GM12878 (cell line): ENCODE measurements at regions not wholly inside any gene's neighbourhood (a gene's known extent, or its start where the extent isn't known, plus 50 kb on each side); places are given as distances from the start of the nearest gene placed in this dataset.

Experiments
- ATAC-seq: fragments of 200-7000 bp; cut with Tn5 transposase; 3 replicates; pipeline ENCODE4 v1.9.1; 2020; ENCODE audit warnings: mild to moderate bottlenecking, moderate library complexity
- BruUV-seq: library from RNA; stranded (reverse); fragments of 400-500 nt; replicated peaks from 2 replicates; lab custom pipeline; 2021; lab: Mats Ljungman, UMichigan
- CTCF ChIA-PET: fragments of 300-600 bp; sonication (Branson Sonifier 250); formaldehyde crosslinking; extraction: SDS; loops from one replicate; lab custom pipeline; 2021; ENCODE audit warnings: inconsistent platforms; lab: Yijun Ruan, JAX
- POLR2A ChIA-PET: fragments of 350-600 bp; formaldehyde crosslinking; extraction: SDS; loops from one replicate; lab custom pipeline; 2021; ENCODE audit warnings: inconsistent platforms; lab: Charles Lee
- RAD21 ChIA-PET: fragments of 300-600 bp; sonication (Branson Sonifier 250); formaldehyde crosslinking; loops from one replicate; lab custom pipeline; 2023; ENCODE audit warnings: antibody characterized with exemption; ENCODE audit not compliant: unreplicated experiment; lab: Charles Lee
- SMC1A ChIA-PET: fragments of 300-600 bp; sonication (Branson Sonifier 250); formaldehyde crosslinking; loops from one replicate; lab custom pipeline; 2023; ENCODE audit not compliant: unreplicated experiment, uncharacterized antibody; lab: Charles Lee
- DNase-seq: peaks from one replicate; pipeline ENCODE4 v3.0.0-alpha.2; 2011; ENCODE audit warnings: low read depth, low spot score
- FAIRE-seq: peaks from 3 replicates; lab custom pipeline; 2011; peaks lifted over from hg19 to GRCh38; lab: Jason Lieb, UNC
- H2AFZ ChIP-seq: 2 replicates; pipeline ENCODE4 v1.6.0; 2011; ENCODE audit warnings: low read depth, low read length, control low read depth; ENCODE audit not compliant: control insufficient read depth
- H3K27ac ChIP-seq: 2 replicates; pipeline ENCODE4 v1.5.1; 2011; ENCODE audit warnings: control low read depth; ENCODE audit not compliant: control insufficient read depth, insufficient read depth
- H3K27me3 ChIP-seq, 2 experiments: replicated peaks in 1 of 2; 2 replicates each; pipeline versions ENCODE4 v1.6.0 to v1.6.1; 2011; ENCODE audit warnings: low read length in 1 of 2; ENCODE audit not compliant: control insufficient read depth in 2 of 2, insufficient read depth in 2 of 2
- H3K36me3 ChIP-seq, 2 experiments: 2 replicates each; pipeline ENCODE4 v1.5.1; 2011; ENCODE audit warnings: low read length in 1 of 2; ENCODE audit not compliant: control insufficient read depth in 2 of 2, insufficient read depth in 2 of 2
- H3K4me1 ChIP-seq: 2 replicates; pipeline ENCODE4 v1.6.1; 2011; ENCODE audit warnings: mild to moderate bottlenecking, low read length, moderate library complexity, mixed read lengths; ENCODE audit not compliant: control insufficient read depth, insufficient read depth
- H3K4me2 ChIP-seq: 2 replicates; pipeline ENCODE4 v1.6.0; 2011; ENCODE audit warnings: control low read depth; ENCODE audit not compliant: control insufficient read depth, insufficient read depth
- H3K4me3 ChIP-seq: fragments of 200-600 bp; sonication (generic); 2 replicates; pipeline ENCODE4 v1.5.1; 2016
- H3K79me2 ChIP-seq: 2 replicates; pipeline ENCODE4 v1.6.0; 2011; ENCODE audit warnings: low read length; ENCODE audit not compliant: control insufficient read depth, insufficient read depth
- H3K9ac ChIP-seq: 2 replicates; pipeline ENCODE4 v1.8.0; 2011; ENCODE audit warnings: low read length, control low read depth, mixed read lengths; ENCODE audit not compliant: control insufficient read depth, insufficient read depth
- H3K9me3 ChIP-seq: replicated peaks from 3 replicates; pipeline ENCODE4 v1.5.1; 2011; ENCODE audit warnings: mild to moderate bottlenecking, low read length; ENCODE audit not compliant: control insufficient read depth, insufficient read depth
- H4K20me1 ChIP-seq: 2 replicates; pipeline ENCODE4 v1.6.0; 2011; ENCODE audit not compliant: control insufficient read depth, insufficient read depth
- BACH1 ChIP-seq: fragments of 450-650 bp; IDR thresholded peaks from 2 replicates; pipeline ENCODE4 v1.6.1; 2017; ENCODE audit warnings: mild to moderate bottlenecking, borderline replicate concordance
- CBX3 ChIP-seq: fragments of 200-600 bp; sonication (generic); IDR thresholded peaks from 2 replicates; pipeline ENCODE4 v1.6.1; 2016; ENCODE audit warnings: low read depth, borderline replicate concordance
- CUX1 ChIP-seq: IDR thresholded peaks from 2 replicates; pipeline ENCODE4 v1.6.1; 2012; ENCODE audit warnings: improper control_type of control experiment, low read depth, low read length; ENCODE audit not compliant: insufficient replicate concordance
- ESRRA ChIP-seq: IDR thresholded peaks from 2 replicates; pipeline ENCODE4 v1.6.1; 2012; ENCODE audit warnings: mild to moderate bottlenecking, low read length, improper control_type of control experiment
- FOS ChIP-seq: IDR thresholded peaks from 3 replicates; pipeline ENCODE4 v1.6.1; 2011; ENCODE audit warnings: borderline replicate concordance; ENCODE audit not compliant: insufficient read length; ENCODE audit errors: extremely low read depth
- IRF3 ChIP-seq: fragments of 450-650 bp; IDR thresholded peaks from 2 replicates; pipeline ENCODE4 v1.6.1; 2014; ENCODE audit warnings: mild to moderate bottlenecking
- MYB ChIP-seq: fragments of 150-350 bp; IDR thresholded peaks from 2 replicates; pipeline ENCODE4 v1.6.1; 2014; ENCODE audit warnings: mild to moderate bottlenecking, low read depth, low read length, borderline replicate concordance
- NFIC ChIP-seq: IDR thresholded peaks from 2 replicates; pipeline ENCODE4 v1.6.1; 2012; ENCODE audit warnings: low read depth, mild to moderate bottlenecking, inconsistent platforms, low read length, moderate library complexity
- NFYA ChIP-seq: IDR thresholded peaks from 2 replicates; pipeline ENCODE4 v1.6.1; 2011; ENCODE audit warnings: low read depth, mild to moderate bottlenecking, low read length, improper control_type of control experiment, borderline replicate concordance
- NR2C1 ChIP-seq: fragments of 450-650 bp; IDR thresholded peaks from 2 replicates; pipeline ENCODE4 v1.6.1; 2017; ENCODE audit warnings: antibody characterized with exemption, mild to moderate bottlenecking, moderate library complexity
- RFX5 ChIP-seq: IDR thresholded peaks from 2 replicates; pipeline ENCODE4 v1.6.1; 2011; ENCODE audit warnings: low read depth, low read length, improper control_type of control experiment
- SMAD1 ChIP-seq: fragments of 450-650 bp; IDR thresholded peaks from 2 replicates; pipeline ENCODE4 v1.6.1; 2018; ENCODE audit warnings: mild to moderate bottlenecking, low read depth; ENCODE audit not compliant: partially characterized antibody
- SMAD5 ChIP-seq: IDR thresholded peaks from 2 replicates; pipeline ENCODE4 v1.6.1; 2016; ENCODE audit warnings: antibody characterized with exemption, low read depth
- TCF7 ChIP-seq: IDR thresholded peaks from 2 replicates; pipeline ENCODE4 v1.6.1; 2014; ENCODE audit warnings: antibody characterized with exemption, borderline replicate concordance
- WGBS: methylation state at CpG from one replicate; pipeline ENCODE4 v1.1.6; 2016; ENCODE audit warnings: low lambda C conversion rate; ENCODE audit not compliant: insufficient replicate concordance, insufficient coverage; ENCODE audit errors: missing lambda C conversion rate; 5-methylcytosine and 5-hydroxymethylcytosine counted together
- in situ Hi-C: fragments of 300-500 bp; cut with MboI; formaldehyde crosslinking; loops from 9 replicates; pipeline ENCODE4 v1.14.3; 2018; ENCODE audit warnings: mixed read lengths
- intact Hi-C: fragments of 100-400 bp; cut with micrococcal nuclease; formaldehyde crosslinking; loops from one replicate; pipeline ENCODE4 v1.14.2; 2022; ENCODE audit not compliant: unreplicated experiment
- TF ChIP-seq, protein P1 (sequence below): fragments of 450-650 bp; IDR thresholded peaks from 2 replicates; pipeline ENCODE4 v1.6.1; 2017; ENCODE audit warnings: antibody characterized with exemption, mild to moderate bottlenecking, moderate library complexity

DNA sequence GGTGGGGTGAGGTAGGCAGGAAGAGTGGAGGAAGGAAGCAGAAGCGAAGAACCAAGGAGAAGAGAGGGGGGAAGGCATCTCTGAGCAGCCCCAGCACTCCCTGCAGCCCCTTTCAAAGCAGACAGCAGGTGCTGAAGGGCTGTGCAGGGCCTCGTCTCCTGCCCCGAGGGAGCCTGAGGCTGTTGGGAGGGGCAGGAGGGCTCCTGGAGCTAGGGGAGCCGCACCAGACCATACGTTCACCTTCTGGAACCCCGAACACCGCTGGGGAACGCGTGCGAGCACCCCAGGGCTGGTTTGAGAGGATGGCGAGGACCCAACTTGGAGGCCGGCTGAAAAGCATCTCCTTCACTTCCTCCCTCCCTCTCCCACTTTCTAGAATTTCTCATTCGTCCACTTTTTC lies 259.8 kb downstream of the FAM43A start:
- ChIA-PET CTCF (no interaction called here), RAD21 (no interaction called here), SMC1A (no interaction called here), POLR2A (no interaction called here)
- FAIRE-seq (no peak), DNase-seq (no peak), ATAC-seq (no peak)
- no peaks in the 10 kb centered on the region for H4K20me1 ChIP-seq
- no peak overlapping the region for H3K4me2 ChIP-seq
- no peak overlapping the region for H3K9ac ChIP-seq
- intact Hi-C loops, result no loop called here
- no TSS peak for BruUV-seq
- no peak for TF ChIP-seq ESRRA
- TF ChIP-seq SMAD1, result no peak
- TF ChIP-seq NFYA, result no peak
- TF ChIP-seq, protein P1, sequence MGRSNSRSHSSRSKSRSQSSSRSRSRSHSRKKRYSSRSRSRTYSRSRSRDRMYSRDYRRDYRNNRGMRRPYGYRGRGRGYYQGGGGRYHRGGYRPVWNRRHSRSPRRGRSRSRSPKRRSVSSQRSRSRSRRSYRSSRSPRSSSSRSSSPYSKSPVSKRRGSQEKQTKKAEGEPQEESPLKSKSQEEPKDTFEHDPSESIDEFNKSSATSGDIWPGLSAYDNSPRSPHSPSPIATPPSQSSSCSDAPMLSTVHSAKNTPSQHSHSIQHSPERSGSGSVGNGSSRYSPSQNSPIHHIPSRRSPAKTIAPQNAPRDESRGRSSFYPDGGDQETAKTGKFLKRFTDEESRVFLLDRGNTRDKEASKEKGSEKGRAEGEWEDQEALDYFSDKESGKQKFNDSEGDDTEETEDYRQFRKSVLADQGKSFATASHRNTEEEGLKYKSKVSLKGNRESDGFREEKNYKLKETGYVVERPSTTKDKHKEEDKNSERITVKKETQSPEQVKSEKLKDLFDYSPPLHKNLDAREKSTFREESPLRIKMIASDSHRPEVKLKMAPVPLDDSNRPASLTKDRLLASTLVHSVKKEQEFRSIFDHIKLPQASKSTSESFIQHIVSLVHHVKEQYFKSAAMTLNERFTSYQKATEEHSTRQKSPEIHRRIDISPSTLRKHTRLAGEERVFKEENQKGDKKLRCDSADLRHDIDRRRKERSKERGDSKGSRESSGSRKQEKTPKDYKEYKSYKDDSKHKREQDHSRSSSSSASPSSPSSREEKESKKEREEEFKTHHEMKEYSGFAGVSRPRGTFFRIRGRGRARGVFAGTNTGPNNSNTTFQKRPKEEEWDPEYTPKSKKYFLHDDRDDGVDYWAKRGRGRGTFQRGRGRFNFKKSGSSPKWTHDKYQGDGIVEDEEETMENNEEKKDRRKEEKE, result no peak
- no peak for TF ChIP-seq NFIC
- TF ChIP-seq BACH1, result no peak
- no peak for TF ChIP-seq FOS
- TF ChIP-seq NR2C1, result no peak
- no peak for TF ChIP-seq TCF7
- TF ChIP-seq MYB, result no peak
- no peak for TF ChIP-seq CUX1
- TF ChIP-seq CBX3, result no peak
- no peak for TF ChIP-seq RFX5
- TF ChIP-seq IRF3, result no peak
- TF ChIP-seq SMAD5, result no peak
- 55% methylated on average over 13 of the region's 13 CpGs for WGBS
- no peaks in the 10 kb centered on the region for H3K9me3 ChIP-seq
- H3K27ac ChIP-seq, result no peak overlapping the region
- no peak overlapping the region for H2AFZ ChIP-seq
- H3K4me1 ChIP-seq, result no peaks in the 10 kb centered on the region
- H3K79me2 ChIP-seq, result no peaks in the 10 kb centered on the region
- in situ Hi-C loops, result no loop called here
- H3K27me3 ChIP-seq, result no peaks in the 10 kb centered on the region
- no peak overlapping the region for H3K4me3 ChIP-seq
- no peaks in the 10 kb centered on the region for H3K36me3 ChIP-seq
